Glutamatergic neuron (in vitro differentiated cells): ENCODE measurements at regions not wholly inside any gene's neighbourhood (a gene's known extent, or its start where the extent isn't known, plus 50 kb on each side); places are given as distances from the start of the nearest gene placed in this dataset.
"Not testable (repeated sequence)": the region's sequence is repeated elsewhere in the genome, so short reads cannot be mapped to it uniquely, and the experiment has no call there.

Source experiments
- DNase-seq: peaks from one replicate; pipeline ENCODE4 v3.0.0; 2022
- H3K27ac Mint-ChIP-seq: one replicate; pipeline ENCODE4 v1.8.0; 2020; ENCODE audit warnings: mild to moderate bottlenecking, mixed read lengths, inconsistent platforms; ENCODE audit not compliant: unreplicated experiment
- H3K27me3 Mint-ChIP-seq: one replicate; pipeline ENCODE4 v1.8.0; 2020; ENCODE audit warnings: mild to moderate bottlenecking, moderate library complexity, mixed read lengths, inconsistent platforms; ENCODE audit not compliant: unreplicated experiment
- H3K36me3 Mint-ChIP-seq: one replicate; pipeline ENCODE4 v1.8.0; 2020; ENCODE audit warnings: mild to moderate bottlenecking, mixed read lengths, inconsistent platforms; ENCODE audit not compliant: unreplicated experiment
- H3K4me1 Mint-ChIP-seq: one replicate; pipeline ENCODE4 v1.8.0; 2020; ENCODE audit warnings: mild to moderate bottlenecking, low read depth, mixed read lengths, inconsistent platforms; ENCODE audit not compliant: unreplicated experiment
- H3K4me3 Mint-ChIP-seq: one replicate; pipeline ENCODE4 v1.8.0; 2020; ENCODE audit warnings: mild to moderate bottlenecking, mixed read lengths, inconsistent platforms; ENCODE audit not compliant: unreplicated experiment
- H3K9me3 Mint-ChIP-seq: one replicate; pipeline ENCODE4 v1.8.0; 2020; ENCODE audit warnings: mild to moderate bottlenecking, moderate library complexity, mixed read lengths, inconsistent platforms; ENCODE audit not compliant: unreplicated experiment
- TF ChIP-seq, protein P1 (sequence below): fragments of 200-600 bp; sonication (generic); IDR thresholded peaks from one replicate; pipeline ENCODE4 v1.5.0; 2021; ENCODE audit not compliant: partially characterized antibody, unreplicated experiment

DNA sequence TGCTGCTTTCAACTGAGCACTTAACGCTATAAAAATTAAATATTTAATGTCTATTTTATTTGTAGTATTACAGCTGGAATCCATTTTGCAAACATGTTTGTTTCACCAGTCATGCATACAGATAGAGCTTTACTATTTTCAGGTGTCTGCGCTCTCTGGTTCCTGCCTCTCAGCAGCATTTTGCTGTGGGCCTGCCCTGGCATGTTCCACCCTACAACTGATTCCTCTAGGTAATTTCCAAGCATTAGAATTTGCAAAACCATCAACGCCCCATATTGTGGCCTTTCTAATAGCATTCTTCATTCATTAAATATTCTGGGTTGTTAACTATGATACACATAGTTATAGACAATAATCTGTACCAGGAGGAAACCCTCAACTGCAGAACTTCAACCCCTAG is 266.4 kb upstream of the DLGAP1 start:
- TF ChIP-seq, protein P1, sequence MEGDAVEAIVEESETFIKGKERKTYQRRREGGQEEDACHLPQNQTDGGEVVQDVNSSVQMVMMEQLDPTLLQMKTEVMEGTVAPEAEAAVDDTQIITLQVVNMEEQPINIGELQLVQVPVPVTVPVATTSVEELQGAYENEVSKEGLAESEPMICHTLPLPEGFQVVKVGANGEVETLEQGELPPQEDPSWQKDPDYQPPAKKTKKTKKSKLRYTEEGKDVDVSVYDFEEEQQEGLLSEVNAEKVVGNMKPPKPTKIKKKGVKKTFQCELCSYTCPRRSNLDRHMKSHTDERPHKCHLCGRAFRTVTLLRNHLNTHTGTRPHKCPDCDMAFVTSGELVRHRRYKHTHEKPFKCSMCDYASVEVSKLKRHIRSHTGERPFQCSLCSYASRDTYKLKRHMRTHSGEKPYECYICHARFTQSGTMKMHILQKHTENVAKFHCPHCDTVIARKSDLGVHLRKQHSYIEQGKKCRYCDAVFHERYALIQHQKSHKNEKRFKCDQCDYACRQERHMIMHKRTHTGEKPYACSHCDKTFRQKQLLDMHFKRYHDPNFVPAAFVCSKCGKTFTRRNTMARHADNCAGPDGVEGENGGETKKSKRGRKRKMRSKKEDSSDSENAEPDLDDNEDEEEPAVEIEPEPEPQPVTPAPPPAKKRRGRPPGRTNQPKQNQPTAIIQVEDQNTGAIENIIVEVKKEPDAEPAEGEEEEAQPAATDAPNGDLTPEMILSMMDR: no peak
- DNase-seq: no peak
- Mint-ChIP-seq H3K27ac (no peak overlapping the region), H3K27me3 (no peaks in the 10 kb centered on the region), H3K9me3 (no peaks in the 10 kb centered on the region), H3K4me3 (no peak overlapping the region), H3K4me1 (no peaks in the 10 kb centered on the region), H3K36me3 (no peaks in the 10 kb centered on the region)

DNA sequence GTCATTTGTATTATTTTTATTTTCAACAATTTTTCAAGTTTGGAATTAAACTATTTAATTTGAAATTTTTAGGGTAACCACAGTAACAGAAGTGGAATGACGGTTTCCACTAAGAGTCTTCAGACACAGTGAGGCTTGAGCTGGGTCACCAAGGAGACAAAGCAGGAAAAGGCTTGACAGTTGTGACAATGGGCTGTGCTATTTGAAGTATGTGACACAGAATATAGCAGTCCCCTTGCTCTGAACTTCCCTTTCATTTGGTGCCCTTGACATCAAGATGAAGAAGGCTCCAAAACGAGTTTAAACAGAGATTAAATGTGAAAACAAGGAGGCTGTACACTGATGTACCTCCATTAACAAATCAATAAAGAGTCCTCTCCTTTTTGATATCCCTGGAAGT is 265.4 kb upstream of the DLGAP1 start:
- no peak overlapping the region for H3K4me3 Mint-ChIP-seq
- H3K27me3 Mint-ChIP-seq: no peaks in the 10 kb centered on the region
- no peaks in the 10 kb centered on the region for H3K9me3 Mint-ChIP-seq
- no peak for DNase-seq
- no peak overlapping the region for H3K27ac Mint-ChIP-seq
- TF ChIP-seq, protein P1: no peak
- no peaks in the 10 kb centered on the region for H3K36me3 Mint-ChIP-seq
- H3K4me1 Mint-ChIP-seq: no peaks in the 10 kb centered on the region

DNA sequence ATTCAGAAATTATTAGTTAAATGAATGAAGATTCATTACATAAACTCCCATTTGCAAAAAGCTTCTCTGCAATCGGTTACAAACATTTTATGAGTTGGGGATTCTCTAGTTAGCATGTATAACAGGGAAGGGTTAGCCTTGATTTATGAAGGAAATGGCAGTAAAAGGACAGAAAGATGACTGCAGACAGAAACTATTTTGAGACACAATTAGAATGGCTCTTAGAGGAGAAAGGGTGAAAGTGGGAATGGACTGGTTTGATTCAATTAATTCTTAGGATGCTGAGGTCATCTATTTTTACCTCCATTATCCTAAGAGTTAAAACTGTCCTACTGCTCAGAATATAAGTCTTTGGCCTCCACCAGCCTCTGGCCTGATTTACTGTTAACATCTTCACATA is 250.8 kb upstream of the DLGAP1 start:
- Mint-ChIP-seq H3K27ac (no peak overlapping the region), H3K4me3 (no peak overlapping the region), H3K27me3 (no peaks in the 10 kb centered on the region), H3K36me3 (no peaks in the 10 kb centered on the region), H3K9me3 (no peaks in the 10 kb centered on the region), H3K4me1 (no peaks in the 10 kb centered on the region)
- TF ChIP-seq, protein P1: no peak
- no peak for DNase-seq

DNA sequence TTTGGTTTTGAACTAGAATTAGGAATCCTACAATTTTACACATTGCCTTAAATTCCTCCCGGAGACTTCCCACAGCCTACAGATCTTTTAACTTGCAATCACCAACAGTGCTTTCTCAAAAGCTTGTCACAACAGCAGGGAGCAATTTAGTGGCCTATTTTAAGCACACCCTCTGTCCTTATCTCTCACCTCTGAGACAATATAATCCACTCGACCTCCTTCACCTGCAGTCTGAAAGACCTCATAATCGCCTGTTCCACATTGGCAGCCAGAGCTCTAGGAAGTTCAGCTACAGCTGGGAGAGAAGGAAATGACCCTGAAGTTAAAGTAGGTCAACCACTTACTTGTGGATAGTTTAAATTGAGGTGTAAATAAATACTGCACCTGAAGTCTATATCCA is 249.7 kb upstream of the DLGAP1 start:
- H3K36me3 Mint-ChIP-seq: no peaks in the 10 kb centered on the region
- no peak for DNase-seq
- no peaks in the 10 kb centered on the region for H3K4me1 Mint-ChIP-seq
- no peaks in the 10 kb centered on the region for H3K27me3 Mint-ChIP-seq
- no peaks in the 10 kb centered on the region for H3K9me3 Mint-ChIP-seq
- H3K4me3 Mint-ChIP-seq: no peak overlapping the region
- H3K27ac Mint-ChIP-seq: no peak overlapping the region
- TF ChIP-seq, protein P1: no peak

DNA sequence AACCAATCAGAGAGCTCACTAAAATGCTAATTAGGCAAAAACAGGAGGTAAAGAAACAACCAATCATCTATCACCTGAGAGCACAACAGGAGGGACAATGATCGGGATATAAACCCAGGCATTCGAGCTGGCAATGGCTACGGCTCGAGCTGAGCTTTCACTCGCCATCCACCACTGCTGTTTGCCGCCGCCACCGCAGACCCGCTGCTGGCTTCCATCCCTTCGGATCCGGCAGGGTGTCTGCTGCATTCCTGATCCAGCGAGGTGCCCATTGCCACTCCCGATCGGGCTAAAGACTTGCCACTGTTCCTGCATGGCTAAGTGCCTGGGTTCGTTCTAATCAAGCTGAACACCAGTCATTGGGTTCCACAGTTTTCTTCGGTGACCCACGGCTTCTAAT is 236.7 kb upstream of the DLGAP1 start:
- Mint-ChIP-seq H3K27ac (no peak overlapping the region), H3K4me3 (no peak overlapping the region), H3K4me1 (no peaks in the 10 kb centered on the region), H3K27me3 (peaks cover 6% of the 10 kb centered on the region), H3K9me3 (peaks cover 2% of the 10 kb centered on the region), H3K36me3 (peaks cover 7% of the 10 kb centered on the region)
- TF ChIP-seq, protein P1: no peak
- no peak for DNase-seq

DNA sequence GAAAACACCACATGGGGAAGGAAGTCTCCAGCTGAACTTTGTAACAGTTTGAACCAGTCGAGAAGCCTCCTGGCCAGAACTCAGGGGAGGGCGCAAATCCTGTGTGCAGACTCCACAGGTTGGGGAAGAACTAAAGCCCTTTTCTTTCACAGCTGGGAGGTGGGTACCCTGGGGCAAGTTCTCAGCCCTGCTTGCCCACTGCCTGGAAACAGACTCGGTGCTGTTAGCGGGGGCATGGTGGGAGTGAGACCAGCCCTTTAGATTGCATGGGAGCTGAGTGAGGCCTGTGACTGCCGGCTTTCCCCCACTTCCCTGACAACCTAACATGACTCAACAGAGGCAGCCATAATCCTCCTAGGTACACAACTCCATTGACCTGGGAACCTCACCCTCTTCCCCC is 223.6 kb upstream of the DLGAP1 start:
- H3K27me3 Mint-ChIP-seq, H3K9me3 Mint-ChIP-seq, DNase-seq, H3K4me1 Mint-ChIP-seq, H3K36me3 Mint-ChIP-seq, H3K4me3 Mint-ChIP-seq, H3K27ac Mint-ChIP-seq: not testable (repeated sequence)
